ENCODE measurements at regions not wholly inside any gene's neighbourhood (a gene's known extent, or its start where the extent isn't known, plus 50 kb on each side); places are given as distances from the start of the nearest gene placed in this dataset.

GRCh38 chr1:83670909-83671565, 327.9 kb downstream of the TTLL7 start:
- no peak for FAIRE-seq

DNA sequence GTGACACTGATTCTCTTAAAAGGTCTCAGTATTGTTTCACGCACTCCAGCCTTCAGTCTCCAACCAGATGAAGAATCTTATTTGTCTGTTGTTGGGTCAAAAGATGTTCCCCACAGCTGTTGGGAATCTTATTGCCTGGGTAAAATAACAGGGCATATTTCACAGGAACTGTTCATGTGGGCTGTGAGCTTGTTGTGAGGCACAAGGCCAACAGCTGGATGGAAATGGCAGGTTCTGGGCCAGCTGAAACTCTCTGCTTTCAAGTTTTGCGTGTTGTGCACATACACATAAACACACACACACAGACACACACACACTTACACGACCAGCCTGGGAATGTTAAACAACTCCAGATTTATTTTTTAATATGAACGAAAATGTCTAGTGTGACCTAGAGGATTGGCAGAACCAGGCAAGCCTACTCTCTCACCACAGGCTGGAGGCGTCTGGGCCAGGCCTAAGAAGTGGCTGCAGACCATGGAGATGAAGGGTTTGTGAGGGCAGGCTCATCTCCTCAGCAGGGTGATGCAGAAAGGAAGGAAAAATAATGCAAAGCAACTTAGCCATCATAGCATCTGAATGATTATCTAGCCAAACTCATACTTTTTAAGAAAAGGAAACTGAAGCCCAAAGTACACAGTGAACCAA, 357.0 kb downstream of the TTLL7 start:
- no peak for FAIRE-seq

DNA sequence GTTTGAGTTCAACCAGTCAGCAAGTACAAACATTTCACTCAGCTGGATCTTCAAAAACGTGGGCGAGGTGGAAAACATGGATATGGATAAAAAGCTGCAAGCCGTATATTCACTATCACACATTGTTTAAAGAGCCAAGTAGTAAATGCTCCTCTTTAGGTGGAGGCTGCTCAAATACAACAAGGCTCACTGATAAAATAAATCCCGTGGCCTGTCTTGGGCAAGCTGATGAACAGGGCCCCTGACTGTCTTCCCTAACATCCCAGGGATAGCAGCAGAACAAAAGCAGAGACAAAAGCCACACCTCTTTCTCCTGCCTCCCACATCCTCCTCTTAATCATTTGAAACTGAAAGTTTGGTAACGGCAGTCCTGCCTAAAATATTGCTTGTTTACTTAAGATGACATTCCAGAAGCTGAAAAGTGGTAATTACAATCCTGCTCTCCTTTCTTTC, 357.7 kb downstream of the TTLL7 start:
- FAIRE-seq = no peak

DNA sequence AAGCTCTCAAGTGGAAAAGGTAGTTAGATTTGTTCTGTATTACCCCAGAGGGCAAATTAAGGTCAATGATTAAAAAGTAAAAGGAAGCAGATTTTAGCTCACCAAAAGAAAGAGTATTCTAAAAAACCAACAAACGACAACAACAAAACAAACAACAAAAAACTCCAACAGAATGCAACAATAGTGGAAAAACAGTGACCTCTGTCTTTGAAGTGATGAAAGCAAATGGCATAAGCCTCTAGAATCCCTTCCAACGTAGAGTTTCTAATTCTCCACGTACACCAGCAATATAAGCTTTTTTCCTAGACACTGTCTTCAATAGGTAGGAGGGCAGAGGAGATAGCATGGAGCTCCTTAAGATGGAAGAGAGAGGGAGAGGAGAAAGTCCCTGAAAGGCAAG, 359.1 kb downstream of the TTLL7 start:
- no peak for FAIRE-seq

- no peak for FAIRE-seq
Observed at GRCh38 chr1:83637586-83637985, 361.3 kb downstream of the TTLL7 start.

DNA sequence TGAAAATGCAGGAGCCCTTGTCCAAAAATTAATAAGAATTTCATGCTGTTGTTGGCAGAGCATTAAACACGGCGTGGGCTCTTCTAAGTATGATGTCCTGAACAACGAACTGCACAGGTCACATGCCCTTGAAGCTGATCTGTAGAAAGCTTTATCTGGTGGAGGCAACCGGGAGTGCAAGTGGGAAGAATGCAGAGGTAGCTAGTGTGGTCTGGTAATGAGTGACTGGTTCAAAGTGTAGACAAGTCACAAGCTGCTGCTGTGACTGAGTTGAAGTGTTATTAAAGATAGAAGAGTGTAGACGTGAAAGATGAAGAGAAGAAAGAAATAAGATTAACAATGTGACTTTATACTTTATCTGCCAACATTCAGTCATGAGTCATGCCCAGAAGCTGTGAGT, 361.9 kb downstream of the TTLL7 start:
- FAIRE-seq = no peak

DNA sequence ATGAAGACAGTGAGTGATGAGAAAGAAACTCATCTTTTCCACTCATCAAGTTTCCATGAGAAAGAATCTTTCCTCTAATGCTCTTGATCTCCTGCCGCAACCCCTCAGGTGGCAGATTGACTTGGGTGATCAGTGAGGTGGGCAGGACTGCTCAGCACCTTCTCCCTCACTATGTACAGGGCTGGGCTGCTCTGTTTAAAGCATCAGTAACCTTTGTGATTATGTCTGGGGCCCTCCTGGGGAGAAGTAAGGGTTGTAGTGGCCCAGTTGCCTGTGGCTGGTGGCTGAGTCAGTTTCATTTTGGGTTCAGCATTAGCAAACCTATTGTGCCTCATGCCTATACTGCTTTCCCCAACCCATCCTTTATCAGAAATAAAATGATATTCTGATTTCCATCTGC, 366.0 kb downstream of the TTLL7 start:
- FAIRE-seq = no peak

DNA sequence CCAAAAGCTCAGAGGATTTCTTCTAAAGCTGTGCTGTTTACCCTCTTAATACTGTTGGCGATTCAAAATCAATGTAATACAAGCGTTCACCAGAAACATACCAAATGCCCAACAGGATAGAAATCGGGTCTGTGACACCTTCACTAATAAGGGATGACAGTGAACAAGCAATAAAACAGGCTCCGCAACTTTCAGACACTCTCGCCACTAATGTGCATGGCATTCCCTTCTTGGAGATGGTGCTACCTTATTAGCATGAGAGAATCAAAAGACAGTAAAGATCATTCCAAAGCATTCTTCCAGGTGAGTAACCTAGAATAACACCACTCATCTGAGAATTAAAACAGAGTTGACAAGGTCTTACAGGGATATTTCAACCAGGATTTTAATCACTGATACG, 367.1 kb downstream of the TTLL7 start:
- no peak for FAIRE-seq

DNA sequence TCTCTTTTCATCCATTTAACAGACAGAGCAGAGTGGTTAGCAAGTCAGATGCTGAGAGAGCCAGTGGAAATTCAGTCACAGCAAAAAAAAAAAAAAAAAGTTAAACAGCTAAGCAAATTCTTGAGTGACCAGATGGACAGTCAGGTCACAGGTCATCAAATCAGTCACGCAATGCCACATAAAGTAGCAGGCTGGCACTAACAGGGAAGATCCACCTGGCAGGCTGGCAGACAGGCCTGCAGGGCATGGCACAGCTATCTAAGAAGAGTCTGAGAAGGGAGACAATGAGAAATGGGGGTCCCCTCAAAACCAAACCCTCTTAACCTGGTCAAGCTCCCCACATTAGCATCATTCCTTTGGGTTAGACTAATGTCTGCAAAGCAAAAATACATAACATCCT, 371.9 kb downstream of the TTLL7 start:
- FAIRE-seq = no peak

- FAIRE-seq = no peak
Observed at GRCh38 chr1:83626603-83627002, 372.3 kb downstream of the TTLL7 start.

DNA sequence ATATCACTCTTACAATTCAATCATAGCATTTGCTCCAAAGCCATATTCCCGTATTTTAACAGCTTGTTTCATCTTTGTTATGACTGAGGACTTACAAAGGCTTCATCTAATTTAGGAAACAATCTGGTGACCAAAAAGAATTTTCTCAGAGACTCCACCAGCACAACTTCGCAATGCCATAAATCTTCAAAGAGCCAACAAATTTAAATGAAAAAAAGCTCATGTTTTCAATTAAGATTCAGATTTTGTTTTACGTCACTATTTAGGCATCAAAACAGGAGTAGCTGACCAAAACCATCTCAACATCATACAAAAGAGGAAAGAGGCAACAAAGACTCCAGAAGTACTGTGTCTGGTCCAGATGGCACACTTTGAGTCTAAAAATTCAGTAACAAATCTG, 373.3 kb downstream of the TTLL7 start:
- FAIRE-seq = no peak

DNA sequence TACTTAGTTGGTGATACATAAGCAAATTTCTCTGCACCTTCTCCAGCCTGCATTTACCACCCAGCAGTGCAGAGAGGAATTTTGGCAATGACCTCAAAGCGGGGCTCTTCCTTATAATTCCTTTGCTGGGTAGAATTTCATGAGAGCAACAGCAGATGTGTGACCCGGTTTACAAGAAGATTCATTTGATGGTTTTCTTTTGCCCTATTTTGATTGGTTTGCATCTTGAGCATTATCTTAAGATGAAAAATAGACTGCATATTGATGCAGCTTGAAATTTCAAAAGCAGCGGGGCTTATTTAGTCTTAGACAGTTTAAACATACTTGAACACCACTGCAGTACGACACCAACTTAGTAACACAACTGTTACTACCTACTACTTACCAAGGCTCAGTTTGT, 378.9 kb downstream of the TTLL7 start:
- FAIRE-seq = no peak

GRCh38 chr1:83619170-83619896, 379.6 kb downstream of the TTLL7 start:
- no peak for FAIRE-seq

DNA sequence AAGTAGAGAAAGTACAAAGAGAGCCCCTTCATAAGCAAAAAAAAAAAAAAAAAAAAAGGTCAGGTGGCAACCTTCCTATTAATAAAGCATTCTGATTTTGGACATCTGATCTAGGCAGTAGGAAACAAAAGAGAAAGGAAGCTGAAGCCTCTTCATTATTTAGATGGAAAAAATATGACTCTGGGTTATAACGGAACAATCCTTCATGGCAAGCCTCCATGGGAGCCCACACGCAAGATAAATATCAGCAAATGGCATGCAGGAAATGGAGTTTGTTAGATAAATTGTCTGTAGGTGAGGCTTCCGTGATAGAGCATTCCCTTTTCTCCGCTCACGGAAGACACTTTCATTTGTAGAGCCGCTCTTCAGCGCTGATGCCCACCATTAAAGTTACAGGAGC, 381.0 kb downstream of the TTLL7 start:
- FAIRE-seq = no peak

DNA sequence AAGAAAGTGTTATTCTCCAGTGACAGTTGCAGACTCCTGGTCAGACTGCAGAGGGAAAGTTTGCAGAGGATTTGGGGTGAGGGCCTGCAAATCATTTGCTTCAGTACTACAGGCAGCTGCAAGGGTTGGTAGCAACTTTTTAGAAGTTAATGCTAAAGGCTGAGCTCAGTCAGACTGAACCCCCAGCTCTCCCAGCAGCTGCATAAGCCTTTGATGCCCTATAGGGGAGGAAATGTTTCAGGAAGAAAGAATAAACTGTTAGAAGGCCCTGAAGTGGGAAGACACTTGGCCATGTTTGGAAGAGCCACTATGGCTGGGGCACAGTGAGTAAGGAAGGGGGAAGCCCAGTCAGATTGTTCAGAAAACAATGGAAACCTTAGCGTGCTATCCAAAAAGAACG, 383.6 kb downstream of the TTLL7 start:
- FAIRE-seq = no peak

GRCh38 chr1:83606416-83606955, 392.4 kb downstream of the TTLL7 start:
- FAIRE-seq = no peak

DNA sequence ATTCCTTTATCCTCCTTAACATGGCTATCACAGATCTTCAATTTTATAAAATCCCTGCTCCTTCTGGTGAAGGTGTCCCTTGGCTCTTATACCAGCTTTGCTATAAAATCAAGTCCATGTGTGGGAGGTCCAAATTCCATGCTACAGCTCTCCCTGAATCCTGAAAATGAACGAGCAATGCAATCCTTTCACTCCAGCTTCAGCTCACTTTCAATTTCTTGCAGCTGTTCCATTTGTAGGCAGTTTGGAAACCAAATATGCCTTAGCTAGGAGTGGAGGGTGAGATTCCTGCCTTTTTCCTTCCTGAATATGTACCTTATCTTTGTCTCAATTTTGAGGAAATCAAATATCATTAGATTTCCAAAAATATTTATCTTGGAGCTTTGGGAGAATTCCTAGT, 402.6 kb downstream of the TTLL7 start:
- no peak for FAIRE-seq

DNA sequence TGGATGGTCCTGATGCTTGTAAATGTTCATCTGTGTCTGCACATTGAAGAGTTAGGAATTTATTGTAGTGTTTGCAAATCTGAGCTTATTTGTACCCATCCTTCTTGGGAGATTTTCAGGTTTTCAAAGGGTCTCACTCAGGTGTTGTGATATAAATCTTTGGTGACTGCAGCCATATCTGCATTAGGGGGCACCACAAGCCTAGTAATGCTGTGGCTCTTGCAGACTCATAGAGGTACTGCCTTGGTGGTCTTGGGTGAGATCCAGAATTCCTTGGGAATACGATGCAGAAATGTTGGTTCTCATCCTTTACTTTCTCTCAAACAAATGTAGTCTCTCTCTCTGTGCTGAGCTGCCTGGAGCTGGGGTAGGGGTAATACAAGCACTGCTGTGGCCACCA, 405.9 kb downstream of the TTLL7 start:
- FAIRE-seq = no peak

GRCh38 chr1:83588140-83588539, 410.8 kb downstream of the TTLL7 start:
- FAIRE-seq = no peak

DNA sequence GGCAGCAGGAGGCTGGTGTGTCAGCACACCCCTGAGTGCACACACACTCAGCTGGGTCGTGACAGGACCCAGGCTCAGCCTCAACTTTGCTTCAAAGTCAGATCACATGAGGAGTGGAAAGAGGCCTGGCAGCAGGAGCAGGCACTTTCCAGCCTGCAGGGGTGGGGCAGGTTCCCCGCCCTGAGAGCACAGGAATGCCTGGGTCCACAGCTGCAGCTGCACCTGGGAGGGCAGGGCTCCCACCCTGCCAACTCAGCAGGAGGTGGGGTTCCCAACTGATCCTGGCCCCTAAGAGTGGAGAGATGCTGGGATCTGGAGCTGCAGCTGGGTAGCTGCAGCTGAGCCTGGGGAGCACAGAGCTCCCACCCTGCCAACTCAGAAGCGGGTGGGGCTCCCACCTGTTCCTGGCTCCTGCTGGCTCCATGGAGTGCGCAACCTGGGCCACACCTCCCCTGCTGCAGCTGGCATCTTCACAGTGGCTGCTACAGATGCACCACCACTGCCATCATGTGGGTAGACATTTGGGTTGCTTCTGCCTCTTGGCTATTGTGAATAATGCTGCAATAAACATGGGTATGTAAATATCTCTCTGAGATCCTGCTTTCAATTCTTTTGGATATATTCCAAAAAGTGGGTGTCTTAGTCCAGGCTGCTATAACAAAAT, 415.4 kb downstream of the TTLL7 start:
- FAIRE-seq = no peak

DNA sequence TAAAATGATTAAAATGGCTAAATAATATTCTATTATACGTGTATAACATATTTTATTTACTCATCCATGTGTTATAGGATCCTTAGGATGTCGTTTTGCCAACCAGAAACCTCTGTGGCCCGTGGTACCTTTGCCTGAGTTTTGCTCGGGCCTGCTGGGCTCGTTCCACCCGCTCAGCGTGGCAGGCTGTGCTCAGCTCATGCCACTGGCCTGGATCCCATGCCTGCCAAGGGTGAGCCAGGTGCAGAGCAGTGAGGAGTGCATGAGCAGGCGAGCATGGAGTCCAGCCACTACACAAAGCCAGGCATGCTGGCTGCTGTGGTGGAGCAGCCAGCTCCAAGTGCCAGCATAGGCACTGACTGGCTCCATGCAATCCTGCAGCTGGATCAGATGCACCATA, 417.2 kb downstream of the TTLL7 start:
- no peak for FAIRE-seq

GRCh38 chr1:83574791-83575190, 424.1 kb downstream of the TTLL7 start:
- FAIRE-seq = no peak

GRCh38 chr1:83573776-83574175, 425.2 kb downstream of the TTLL7 start:
- no peak for FAIRE-seq
